NB4 (cell line): ENCODE measurements at regions not wholly inside any gene's neighbourhood (a gene's known extent, or its start where the extent isn't known, plus 50 kb on each side); places are given as distances from the start of the nearest gene placed in this dataset.

ENCODE experiments used
- CTCF ChIP-seq: IDR thresholded peaks from one replicate; pipeline ENCODE4 v1.5.1; 2012; ENCODE audit warnings: low read depth, low read length
- MAX ChIP-seq: IDR thresholded peaks from 2 replicates; pipeline ENCODE4 v1.6.1; 2011; ENCODE audit warnings: low read depth, low read length
- MYC ChIP-seq: IDR thresholded peaks from 2 replicates; pipeline ENCODE4 v1.6.1; 2011; ENCODE audit warnings: low read depth, low read length
- POLR2A ChIP-seq: IDR thresholded peaks from 2 replicates; pipeline ENCODE4 v1.6.1; 2011; ENCODE audit warnings: mild to moderate bottlenecking; ENCODE audit not compliant: insufficient read length; ENCODE audit errors: extremely low read depth

GRCh38 chr17:77602883-77603640 lies 355.4 kb upstream of the TNRC6C start:
- no peak for TF ChIP-seq CTCF
- no peak for TF ChIP-seq POLR2A
- TF ChIP-seq MAX: no peak
- TF ChIP-seq MYC: no peak
